ENCODE measurements at regions not wholly inside any gene's neighbourhood (a gene's known extent, or its start where the extent isn't known, plus 50 kb on each side); places are given as distances from the start of the nearest gene placed in this dataset.
A peak's percentile ranks its signal among the peaks of the same experiment; 100 is the strongest.

GRCh38 chr15:93986400-93986984 lies 244.9 kb upstream of the MCTP2 start:
- Histone ChIP-seq H3K4me1 (peaks cover 0 to 42% (median 6%) of the 10 kb centered on the region in 3 donors), H3K36me3 (no peaks in the 10 kb centered on the region), H3K4me3 (no peak overlapping the region), H3K9me3 (no peaks in the 10 kb centered on the region), H3K27ac (peak overlapping the region in 2 of 4 donors; percentile 2 to 10), H3K27me3 (no peaks in the 10 kb centered on the region)
- intact Hi-C loops (cut with DNase I), result no loop called here
- no peak for DNase-seq
- TF ChIP-seq CTCF (IDR thresholded peaks at IDR 0.05) (no peak), POLR2A (IDR thresholded peaks at IDR 0.05) (no peak)
- 69 to 70% methylated on average over 3 of the region's 3 CpGs for WGBS, 2 donors

- 55 to 78% methylated on average over 5 of the region's 5 CpGs for WGBS, 2 donors
- peaks cover 0 to 44% (median 6%) of the 10 kb centered on the region in 3 donors for H3K4me1 ChIP-seq
- no peaks in the 10 kb centered on the region for H3K36me3 ChIP-seq
- H3K27me3 ChIP-seq, result no peaks in the 10 kb centered on the region
- no peak for DNase-seq
- TF ChIP-seq CTCF (IDR thresholded peaks at IDR 0.05) (no peak), POLR2A (IDR thresholded peaks at IDR 0.05) (no peak)
- no peak overlapping the region for H3K4me3 ChIP-seq
- no peaks in the 10 kb centered on the region for H3K9me3 ChIP-seq
- H3K27ac ChIP-seq, result peak overlapping the region in 3 of 4 donors; percentile 2 to 57 (median 10)
- intact Hi-C loops (cut with DNase I), result no loop called here
Observed at GRCh38 chr15:93985925-93986324, 245.4 kb upstream of the MCTP2 start.

- no peak for DNase-seq
- 68 to 80% methylated on average over 5 of the region's 5 CpGs for WGBS, 2 donors
- intact Hi-C loops (cut with DNase I), result no loop called here
- Histone ChIP-seq H3K4me3 (no peak overlapping the region), H3K9me3 (no peaks in the 10 kb centered on the region), H3K27ac (peak overlapping the region in 1 of 4 donors; percentile 10), H3K4me1 (peaks cover 0 to 52% (median 6%) of the 10 kb centered on the region in 3 donors), H3K36me3 (no peaks in the 10 kb centered on the region), H3K27me3 (no peaks in the 10 kb centered on the region)
- TF ChIP-seq POLR2A (IDR thresholded peaks at IDR 0.05) (no peak), CTCF (IDR thresholded peaks at IDR 0.05) (no peak)
Observed at GRCh38 chr15:93985176-93985575, 246.2 kb upstream of the MCTP2 start.

GRCh38 chr15:93983526-93983925 lies 247.8 kb upstream of the MCTP2 start:
- 32 to 35% methylated on average over 2 to 3 of the region's 3 CpGs for WGBS, 2 donors
- TF ChIP-seq CTCF (IDR thresholded peaks at IDR 0.05), result no peak
- no peak for TF ChIP-seq POLR2A (IDR thresholded peaks at IDR 0.05)

GRCh38 chr15:93982226-93982727 lies 249.1 kb upstream of the MCTP2 start:
- no peaks in the 10 kb centered on the region for H3K27me3 ChIP-seq
- H3K36me3 ChIP-seq, result no peaks in the 10 kb centered on the region
- peak overlapping the region in 3 of 4 donors; percentile 67 to 79 (median 73) for H3K27ac ChIP-seq
- no peak overlapping the region for H3K4me3 ChIP-seq
- H3K4me1 ChIP-seq, result peaks cover 0 to 51% (median 3%) of the 10 kb centered on the region in 3 donors
- intact Hi-C loops (cut with DNase I), result no loop called here
- no peaks in the 10 kb centered on the region for H3K9me3 ChIP-seq
- TF ChIP-seq POLR2A (IDR thresholded peaks at IDR 0.05) (no peak), CTCF (IDR thresholded peaks at IDR 0.05) (no peak)
- DNase-seq, result no peak
- 70 to 82% methylated on average over 6 of the region's 6 CpGs for WGBS, 2 donors

More at GRCh38 chr15:93983526-93983925, 247.8 kb upstream of the MCTP2 start:
- intact Hi-C loops (cut with DNase I), result no loop called here
- Histone ChIP-seq H3K9me3 (no peaks in the 10 kb centered on the region), H3K27me3 (no peaks in the 10 kb centered on the region), H3K4me1 (peaks cover 0 to 47% (median 3%) of the 10 kb centered on the region in 3 donors), H3K4me3 (no peak overlapping the region), H3K27ac (peak overlapping the region in 2 of 4 donors; percentile 10 to 73), H3K36me3 (no peaks in the 10 kb centered on the region)
- DNase-seq, result no peak
